HCT116 (cell line): ENCODE measurements at regions not wholly inside any gene's neighbourhood (a gene's known extent, or its start where the extent isn't known, plus 50 kb on each side); places are given as distances from the start of the nearest gene placed in this dataset.
"Not testable (repeated sequence)": the region's sequence is repeated elsewhere in the genome, so short reads cannot be mapped to it uniquely, and the experiment has no call there.

Experiments
- CTCF ChIP-seq, 3 experiments: fragments of 200-600 bp in 1 of 3; sonication (generic) in 1 of 3; IDR thresholded peaks in 2 of 3; conservative IDR thresholded peaks in 1 of 3; 2 replicates each; pipeline ENCODE4 v1.5.1; 2012 to 2017; ENCODE audit warnings: low read depth in 2 of 3, low read length in 2 of 3, antibody characterized with exemption in 1 of 3, borderline replicate concordance in 1 of 3, control low read depth in 1 of 3, mild to moderate bottlenecking in 1 of 3, mixed read lengths in 1 of 3, mixed run types in 1 of 3, moderate library complexity in 1 of 3; ENCODE audit not compliant: insufficient read depth in 1 of 3
- SIN3A ChIP-seq: IDR thresholded peaks from 2 replicates; pipeline ENCODE4 v1.6.1; 2012; ENCODE audit warnings: low read depth
- TF ChIP-seq, protein P1 (sequence below): IDR thresholded peaks from 2 replicates; pipeline ENCODE4 v1.6.1; 2012

DNA sequence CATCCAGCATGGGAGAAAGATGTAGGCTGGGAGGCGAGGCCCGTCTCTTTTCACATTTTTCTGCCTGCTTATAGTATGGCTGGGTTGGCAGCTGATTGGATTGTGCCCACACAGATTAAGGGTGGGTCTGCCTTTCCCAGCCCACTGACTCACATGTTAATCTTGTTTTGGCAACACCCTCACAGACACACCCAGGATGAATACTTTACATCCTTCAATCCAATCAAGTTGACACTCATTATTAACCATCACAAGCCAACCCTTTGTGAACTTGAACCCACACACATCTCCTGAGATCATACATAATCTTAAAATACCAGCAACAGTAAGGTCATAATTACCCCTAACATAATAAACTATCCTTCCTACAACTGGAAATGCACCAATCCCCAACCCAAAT is 74.1 kb upstream of the XKR3 start:
- TF ChIP-seq CTCF (IDR thresholded peaks at IDR 0.05 in 2 of 3, conservative IDR thresholded peaks at IDR 0.05 in 1 of 3; ENCODE audit: borderline replicate concordance in 1 of 3, insufficient read depth in 1 of 3, low read depth in 2 of 3, low read length in 2 of 3); SIN3A: not testable (repeated sequence)
- TF ChIP-seq, protein P1, sequence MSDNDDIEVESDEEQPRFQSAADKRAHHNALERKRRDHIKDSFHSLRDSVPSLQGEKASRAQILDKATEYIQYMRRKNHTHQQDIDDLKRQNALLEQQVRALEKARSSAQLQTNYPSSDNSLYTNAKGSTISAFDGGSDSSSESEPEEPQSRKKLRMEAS: not testable (repeated sequence)
